IMR-90 (cell line): ENCODE measurements at regions not wholly inside any gene's neighbourhood (a gene's known extent, or its start where the extent isn't known, plus 50 kb on each side); places are given as distances from the start of the nearest gene placed in this dataset.

Source experiments
- CEBPB ChIP-seq: IDR thresholded peaks from 2 replicates; pipeline ENCODE4 v1.6.1; 2012; ENCODE audit warnings: low read depth, low read length, improper control_type of control experiment
- FOS ChIP-seq: fragments of 150-350 bp; IDR thresholded peaks from 2 replicates; pipeline ENCODE4 v1.6.1; 2016; ENCODE audit warnings: low read depth, low read length
- MXI1 ChIP-seq: IDR thresholded peaks from 2 replicates; pipeline ENCODE4 v1.6.1; 2012; ENCODE audit warnings: low read depth, mild to moderate bottlenecking, low read length, moderate library complexity, borderline replicate concordance
- POLR2A ChIP-seq: IDR thresholded peaks from 2 replicates; pipeline ENCODE4 v1.6.1; 2012; ENCODE audit warnings: mild to moderate bottlenecking, low read depth, low read length
- RAD21 ChIP-seq: IDR thresholded peaks from 2 replicates; pipeline ENCODE4 v1.6.1; 2012; ENCODE audit warnings: low read length, improper control_type of control experiment
- TF ChIP-seq, protein P1 (sequence below): conservative IDR thresholded peaks from 2 replicates; pipeline ENCODE4 v1.5.1; 2012; ENCODE audit warnings: mild to moderate bottlenecking, low read depth, low read length, improper control_type of control experiment

DNA sequence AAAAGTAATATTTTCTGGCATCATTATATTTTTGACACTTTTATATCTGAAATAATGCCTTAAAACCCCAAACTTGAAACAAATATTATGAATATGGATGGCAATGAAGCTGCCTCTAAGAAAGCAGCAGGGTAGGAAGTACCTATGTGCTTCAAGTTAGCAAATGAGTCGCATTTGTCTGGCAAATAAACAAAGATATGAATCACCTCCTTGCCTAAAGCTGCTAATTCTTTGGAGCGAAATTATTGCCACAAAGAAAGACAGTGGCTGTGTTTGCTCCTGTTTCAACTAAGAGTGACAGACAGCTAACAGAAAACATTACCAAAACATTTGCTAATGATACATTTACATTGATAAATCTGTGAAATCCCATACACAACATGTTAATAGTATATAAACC, 854.9 kb downstream of the RPS29 start:
- TF ChIP-seq POLR2A (no peak), RAD21 (no peak), FOS (no peak), MXI1 (no peak), CEBPB (no peak)
- TF ChIP-seq, protein P1, sequence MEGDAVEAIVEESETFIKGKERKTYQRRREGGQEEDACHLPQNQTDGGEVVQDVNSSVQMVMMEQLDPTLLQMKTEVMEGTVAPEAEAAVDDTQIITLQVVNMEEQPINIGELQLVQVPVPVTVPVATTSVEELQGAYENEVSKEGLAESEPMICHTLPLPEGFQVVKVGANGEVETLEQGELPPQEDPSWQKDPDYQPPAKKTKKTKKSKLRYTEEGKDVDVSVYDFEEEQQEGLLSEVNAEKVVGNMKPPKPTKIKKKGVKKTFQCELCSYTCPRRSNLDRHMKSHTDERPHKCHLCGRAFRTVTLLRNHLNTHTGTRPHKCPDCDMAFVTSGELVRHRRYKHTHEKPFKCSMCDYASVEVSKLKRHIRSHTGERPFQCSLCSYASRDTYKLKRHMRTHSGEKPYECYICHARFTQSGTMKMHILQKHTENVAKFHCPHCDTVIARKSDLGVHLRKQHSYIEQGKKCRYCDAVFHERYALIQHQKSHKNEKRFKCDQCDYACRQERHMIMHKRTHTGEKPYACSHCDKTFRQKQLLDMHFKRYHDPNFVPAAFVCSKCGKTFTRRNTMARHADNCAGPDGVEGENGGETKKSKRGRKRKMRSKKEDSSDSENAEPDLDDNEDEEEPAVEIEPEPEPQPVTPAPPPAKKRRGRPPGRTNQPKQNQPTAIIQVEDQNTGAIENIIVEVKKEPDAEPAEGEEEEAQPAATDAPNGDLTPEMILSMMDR, result no peak
